Stomach smooth muscle (tissue), 2 donors: ENCODE measurements at regions not wholly inside any gene's neighbourhood (a gene's known extent, or its start where the extent isn't known, plus 50 kb on each side); places are given as distances from the start of the nearest gene placed in this dataset.

Source experiments
- H3K27ac ChIP-seq: one replicate; pipeline ENCODE4 v1.7.0; 2013; ENCODE audit warnings: mild to moderate bottlenecking, low read length, inconsistent platforms
- H3K27me3 ChIP-seq, 2 donors: one replicate each; pipeline ENCODE4 v1.7.0; 2013; ENCODE audit warnings: low read length in 2 of 2; ENCODE audit not compliant: insufficient read depth in 2 of 2, control insufficient read depth in 1 of 2
- H3K36me3 ChIP-seq, 2 donors: one replicate each; pipeline ENCODE4 v1.7.0; 2013; ENCODE audit warnings: low read length in 2 of 2; ENCODE audit not compliant: control insufficient read depth in 2 of 2, insufficient read depth in 2 of 2
- H3K4me1 ChIP-seq: one replicate; pipeline ENCODE4 v1.7.0; 2013; ENCODE audit warnings: low read length; ENCODE audit not compliant: control insufficient read depth, insufficient read depth
- H3K4me3 ChIP-seq, 2 donors: one replicate each; pipeline ENCODE4 v1.7.0; 2013; ENCODE audit warnings: low read length in 2 of 2
- H3K9ac ChIP-seq, 2 donors: one replicate each; pipeline ENCODE4 v1.7.0; 2013; ENCODE audit warnings: low read length in 2 of 2, mild to moderate bottlenecking in 1 of 2
- H3K9me3 ChIP-seq, 2 donors: one replicate each; pipeline ENCODE4 v1.7.0; 2013; ENCODE audit warnings: low read length in 2 of 2; ENCODE audit not compliant: control insufficient read depth in 2 of 2
- donor health status: healthy.
- donor health status: Pancreatic carcinoma.

- H3K36me3 ChIP-seq = no peaks in the 10 kb centered on the region
- no peaks in the 10 kb centered on the region for H3K4me1 ChIP-seq
- no peaks in the 10 kb centered on the region for H3K27me3 ChIP-seq
- no peak overlapping the region for H3K9ac ChIP-seq
- H3K9me3 ChIP-seq = no peaks in the 10 kb centered on the region
- no peak overlapping the region for H3K4me3 ChIP-seq
- no peak overlapping the region for H3K27ac ChIP-seq
Measured at GRCh38 chr13:90416519-90416918, 931.0 kb upstream of the MIR17HG start.

GRCh38 chr13:90416938-90417337 is 930.5 kb upstream of the MIR17HG start:
- H3K27ac ChIP-seq = no peak overlapping the region
- H3K27me3 ChIP-seq = no peaks in the 10 kb centered on the region
- H3K9ac ChIP-seq = no peak overlapping the region
- no peaks in the 10 kb centered on the region for H3K9me3 ChIP-seq
- H3K4me3 ChIP-seq = no peak overlapping the region
- H3K4me1 ChIP-seq = no peaks in the 10 kb centered on the region
- no peaks in the 10 kb centered on the region for H3K36me3 ChIP-seq

- no peak overlapping the region for H3K9ac ChIP-seq
- H3K4me3 ChIP-seq = no peak overlapping the region
- H3K4me1 ChIP-seq = no peaks in the 10 kb centered on the region
- H3K27me3 ChIP-seq = no peaks in the 10 kb centered on the region
- no peak overlapping the region for H3K27ac ChIP-seq
- no peaks in the 10 kb centered on the region for H3K36me3 ChIP-seq
- H3K9me3 ChIP-seq = no peaks in the 10 kb centered on the region
Measured at GRCh38 chr13:90420683-90421082, 926.8 kb upstream of the MIR17HG start.

GRCh38 chr13:90427322-90428272 is 919.9 kb upstream of the MIR17HG start:
- Histone ChIP-seq H3K27ac (no peak overlapping the region), H3K36me3 (no peaks in the 10 kb centered on the region), H3K9ac (no peak overlapping the region), H3K4me3 (no peak overlapping the region), H3K4me1 (no peaks in the 10 kb centered on the region), H3K27me3 (no peaks in the 10 kb centered on the region), H3K9me3 (no peaks in the 10 kb centered on the region)

GRCh38 chr13:90428522-90429210 is 918.8 kb upstream of the MIR17HG start:
- Histone ChIP-seq H3K9ac (no peak overlapping the region), H3K36me3 (no peaks in the 10 kb centered on the region), H3K27me3 (no peaks in the 10 kb centered on the region), H3K4me1 (no peaks in the 10 kb centered on the region), H3K4me3 (no peak overlapping the region), H3K27ac (no peak overlapping the region), H3K9me3 (no peaks in the 10 kb centered on the region)

- no peak overlapping the region for H3K27ac ChIP-seq
Measured at GRCh38 chr13:90430127-90430526, 917.4 kb upstream of the MIR17HG start.

GRCh38 chr13:90436697-90437096 is 910.8 kb upstream of the MIR17HG start:
- Histone ChIP-seq H3K27me3 (no peaks in the 10 kb centered on the region), H3K9me3 (no peaks in the 10 kb centered on the region)

More at GRCh38 chr13:90430127-90430526, 917.4 kb upstream of the MIR17HG start:
- H3K9ac ChIP-seq = no peak overlapping the region
- no peaks in the 10 kb centered on the region for H3K9me3 ChIP-seq
- no peaks in the 10 kb centered on the region for H3K36me3 ChIP-seq
- no peaks in the 10 kb centered on the region for H3K27me3 ChIP-seq
- no peaks in the 10 kb centered on the region for H3K4me1 ChIP-seq
- no peak overlapping the region for H3K4me3 ChIP-seq

GRCh38 chr13:90438576-90438975 is 908.9 kb upstream of the MIR17HG start:
- H3K9ac ChIP-seq = no peak overlapping the region
- no peaks in the 10 kb centered on the region for H3K36me3 ChIP-seq
- H3K4me3 ChIP-seq = no peak overlapping the region
- H3K4me1 ChIP-seq = no peaks in the 10 kb centered on the region
- H3K9me3 ChIP-seq = no peaks in the 10 kb centered on the region
- no peak overlapping the region for H3K27ac ChIP-seq
- no peaks in the 10 kb centered on the region for H3K27me3 ChIP-seq

More at GRCh38 chr13:90436697-90437096, 910.8 kb upstream of the MIR17HG start:
- Histone ChIP-seq H3K9ac (no peak overlapping the region), H3K4me3 (no peak overlapping the region), H3K36me3 (no peaks in the 10 kb centered on the region), H3K4me1 (no peaks in the 10 kb centered on the region), H3K27ac (no peak overlapping the region)

GRCh38 chr13:90443268-90443667 is 904.2 kb upstream of the MIR17HG start:
- Histone ChIP-seq H3K27me3 (no peaks in the 10 kb centered on the region), H3K9ac (no peak overlapping the region), H3K27ac (no peak overlapping the region), H3K4me1 (no peaks in the 10 kb centered on the region), H3K4me3 (no peak overlapping the region), H3K9me3 (no peaks in the 10 kb centered on the region), H3K36me3 (no peaks in the 10 kb centered on the region)

- no peaks in the 10 kb centered on the region for H3K4me1 ChIP-seq
Measured at GRCh38 chr13:90444232-90444631, 903.3 kb upstream of the MIR17HG start.

GRCh38 chr13:90445179-90445578 is 902.3 kb upstream of the MIR17HG start:
- Histone ChIP-seq H3K27ac (no peak overlapping the region), H3K4me3 (no peak overlapping the region)

More at GRCh38 chr13:90444232-90444631, 903.3 kb upstream of the MIR17HG start:
- Histone ChIP-seq H3K36me3 (no peaks in the 10 kb centered on the region), H3K27ac (no peak overlapping the region), H3K9me3 (no peaks in the 10 kb centered on the region), H3K9ac (no peak overlapping the region), H3K27me3 (no peaks in the 10 kb centered on the region), H3K4me3 (no peak overlapping the region)

More at GRCh38 chr13:90445179-90445578, 902.3 kb upstream of the MIR17HG start:
- Histone ChIP-seq H3K4me1 (no peaks in the 10 kb centered on the region), H3K36me3 (no peaks in the 10 kb centered on the region), H3K9me3 (no peaks in the 10 kb centered on the region), H3K9ac (no peak overlapping the region), H3K27me3 (no peaks in the 10 kb centered on the region)
